ENCODE measurements at regions not wholly inside any gene's neighbourhood (a gene's known extent, or its start where the extent isn't known, plus 50 kb on each side); places are given as distances from the start of the nearest gene placed in this dataset.

DNA sequence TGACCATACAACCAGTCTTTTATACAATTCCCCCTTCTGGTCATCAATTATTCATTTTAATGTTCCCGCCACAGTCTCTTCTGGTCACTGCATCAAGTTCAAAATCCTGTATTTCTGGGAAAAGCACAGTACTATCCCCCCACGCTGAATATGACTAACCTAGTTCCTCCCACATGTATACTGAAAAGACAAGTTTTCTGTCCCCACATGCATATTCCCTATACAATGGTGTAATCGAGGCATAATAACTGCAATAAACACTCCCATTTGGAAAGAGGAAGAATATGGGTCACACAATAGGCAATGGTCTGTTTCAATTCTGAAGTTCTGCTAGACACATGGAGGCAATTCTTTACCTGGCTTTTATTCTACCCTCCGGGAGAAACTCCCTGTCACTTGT is 344.9 kb downstream of the EFNA5 start:
- in situ Hi-C loops (cut with HindIII; ENCODE audit: low pct_unique_long_range_greater_than_20kb, low sequenced_read_pairs) = no loop called here
- no peak for TF ChIP-seq JUND (IDR thresholded peaks at IDR 0.05; ENCODE audit: low read depth)
- DNase-seq (ENCODE audit: low read depth in 1 of 2, low spot score in 1 of 2) = no peak

GRCh38 chr5:107324809-107325208 is 345.9 kb downstream of the EFNA5 start:
- in situ Hi-C loops (cut with HindIII; ENCODE audit: low pct_unique_long_range_greater_than_20kb, low sequenced_read_pairs) = no loop called here
- no peak for DNase-seq (ENCODE audit: low read depth in 1 of 2, low spot score in 1 of 2)

GRCh38 chr5:107324071-107324470 is 346.7 kb downstream of the EFNA5 start:
- in situ Hi-C loops (cut with HindIII; ENCODE audit: low pct_unique_long_range_greater_than_20kb, low sequenced_read_pairs) = no loop called here
- TF ChIP-seq JUND (IDR thresholded peaks at IDR 0.05; ENCODE audit: low read depth) = no peak
- no peak for DNase-seq (ENCODE audit: low read depth in 1 of 2, low spot score in 1 of 2)

More at GRCh38 chr5:107324809-107325208, 345.9 kb downstream of the EFNA5 start:
- no peak for TF ChIP-seq JUND (IDR thresholded peaks at IDR 0.05; ENCODE audit: low read depth)

DNA sequence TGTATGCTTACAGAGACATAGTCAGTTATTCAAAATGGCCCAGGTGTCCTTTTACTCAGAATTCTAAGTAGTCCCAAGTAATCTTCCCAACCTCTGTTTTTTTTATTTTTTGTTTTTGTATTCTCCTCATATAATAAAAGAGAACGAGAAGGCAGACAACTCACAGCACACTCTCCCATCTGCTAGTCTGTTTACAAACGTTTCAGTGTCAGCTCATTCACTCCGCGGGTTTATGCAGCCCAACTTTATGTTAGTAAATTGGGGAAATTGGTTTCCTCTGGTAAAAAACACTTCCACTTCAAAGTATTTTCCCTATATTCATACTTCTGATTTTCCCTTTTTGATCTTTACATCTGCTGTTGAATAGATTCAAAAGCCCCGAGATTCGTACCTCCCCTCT is 347.2 kb downstream of the EFNA5 start:
- DNase-seq (ENCODE audit: low read depth in 1 of 2, low spot score in 1 of 2) = no peak
- in situ Hi-C loops (cut with HindIII; ENCODE audit: low pct_unique_long_range_greater_than_20kb, low sequenced_read_pairs) = no loop called here
- no peak for TF ChIP-seq JUND (IDR thresholded peaks at IDR 0.05; ENCODE audit: low read depth)

DNA sequence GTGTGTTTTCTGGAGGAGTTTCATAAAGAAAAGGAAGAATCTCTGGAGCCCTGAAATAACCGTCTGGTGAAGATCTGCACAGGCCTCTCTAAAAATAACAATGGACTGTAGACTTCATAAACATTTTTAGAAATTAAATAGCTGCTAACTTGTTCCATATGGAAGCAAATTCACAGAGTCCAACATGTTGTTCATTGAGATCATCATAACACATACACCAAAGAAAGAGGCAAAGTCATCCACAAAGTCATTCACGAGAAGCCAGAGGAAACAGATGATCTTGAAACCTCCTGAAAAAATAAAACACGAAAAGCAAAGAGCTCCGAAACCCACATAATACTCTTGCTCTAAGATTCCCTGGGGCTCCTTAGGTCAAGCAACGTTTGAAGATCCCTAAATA is 347.8 kb downstream of the EFNA5 start:
- no peak for DNase-seq (ENCODE audit: low read depth in 1 of 2, low spot score in 1 of 2)
- in situ Hi-C loops (cut with HindIII; ENCODE audit: low pct_unique_long_range_greater_than_20kb, low sequenced_read_pairs) = no loop called here
- TF ChIP-seq JUND (IDR thresholded peaks at IDR 0.05; ENCODE audit: low read depth) = no peak

DNA sequence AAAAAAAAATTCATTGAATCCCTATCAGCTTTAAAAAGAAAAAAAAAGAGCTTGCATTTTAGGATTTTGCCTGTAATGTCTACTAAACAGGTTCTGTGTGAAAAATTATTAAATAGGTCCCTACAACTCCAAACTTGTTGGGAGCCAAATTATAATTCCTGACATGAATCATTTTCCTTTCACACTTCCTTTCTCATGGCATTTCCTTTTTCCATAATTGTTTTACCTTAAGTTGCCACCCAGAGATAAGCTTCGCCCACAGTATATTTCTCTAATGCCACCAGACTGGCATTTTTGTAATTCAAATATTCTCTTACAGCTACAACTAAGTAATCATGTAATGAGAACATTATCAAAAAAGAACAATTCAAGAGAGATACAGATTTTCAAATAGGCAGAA is 348.8 kb downstream of the EFNA5 start:
- no peak for DNase-seq (ENCODE audit: low read depth in 1 of 2, low spot score in 1 of 2)
- TF ChIP-seq JUND (IDR thresholded peaks at IDR 0.05; ENCODE audit: low read depth) = no peak
- in situ Hi-C loops (cut with HindIII; ENCODE audit: low pct_unique_long_range_greater_than_20kb, low sequenced_read_pairs) = no loop called here

GRCh38 chr5:107320846-107321245 is 349.9 kb downstream of the EFNA5 start:
- TF ChIP-seq JUND (IDR thresholded peaks at IDR 0.05; ENCODE audit: low read depth) = no peak
- in situ Hi-C loops (cut with HindIII; ENCODE audit: low pct_unique_long_range_greater_than_20kb, low sequenced_read_pairs) = no loop called here
- no peak for DNase-seq (ENCODE audit: low read depth in 1 of 2, low spot score in 1 of 2)

DNA sequence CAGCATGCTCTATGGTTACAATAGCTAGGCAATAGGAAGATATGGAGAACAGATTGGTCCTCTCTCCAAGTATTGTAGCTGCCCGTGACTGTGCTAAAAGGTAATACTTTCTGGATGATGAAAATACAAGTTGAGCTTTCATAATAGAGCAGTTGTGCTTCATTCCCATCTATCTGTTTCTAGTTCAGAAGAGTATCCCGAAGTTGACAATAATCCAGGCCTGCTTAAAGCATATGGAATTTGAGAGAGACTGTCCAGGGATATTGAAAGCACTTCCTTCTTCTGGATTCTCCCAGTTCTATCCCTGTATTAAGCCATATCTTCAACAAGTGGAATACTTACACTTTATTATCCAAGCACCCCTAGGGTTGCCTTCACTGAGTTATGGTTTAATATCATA is 350.4 kb downstream of the EFNA5 start:
- in situ Hi-C loops (cut with HindIII; ENCODE audit: low pct_unique_long_range_greater_than_20kb, low sequenced_read_pairs) = no loop called here
- no peak for DNase-seq (ENCODE audit: low read depth in 1 of 2, low spot score in 1 of 2)
- TF ChIP-seq JUND (IDR thresholded peaks at IDR 0.05; ENCODE audit: low read depth) = no peak

- in situ Hi-C loops (cut with HindIII; ENCODE audit: low pct_unique_long_range_greater_than_20kb, low sequenced_read_pairs) = no loop called here
- no peak for TF ChIP-seq JUND (IDR thresholded peaks at IDR 0.05; ENCODE audit: low read depth)
- no peak for DNase-seq (ENCODE audit: low read depth in 1 of 2, low spot score in 1 of 2)
Observed at GRCh38 chr5:107319901-107320300, 350.8 kb downstream of the EFNA5 start.

DNA sequence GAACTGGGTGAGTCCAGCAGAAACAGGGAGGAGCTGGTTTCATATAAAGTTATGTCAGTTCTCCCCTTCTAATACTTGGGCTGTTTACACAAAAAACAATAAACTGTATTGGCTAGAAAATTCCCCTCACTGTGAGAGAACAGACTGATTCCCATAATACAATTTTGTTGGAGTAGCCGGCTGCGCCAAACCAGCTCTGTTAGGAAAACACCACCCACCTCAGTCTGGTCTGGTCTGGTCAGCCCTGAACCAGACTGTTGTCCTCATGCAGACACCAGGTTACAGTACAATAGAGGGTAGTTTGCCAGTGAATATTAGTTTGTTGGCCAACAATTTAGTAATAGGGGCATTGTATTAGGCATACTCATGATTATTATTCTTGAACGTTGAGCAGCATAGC is 356.4 kb downstream of the EFNA5 start:
- no peak for TF ChIP-seq JUND (IDR thresholded peaks at IDR 0.05; ENCODE audit: low read depth)
- no peak for DNase-seq (ENCODE audit: low read depth in 1 of 2, low spot score in 1 of 2)
- in situ Hi-C loops (cut with HindIII; ENCODE audit: low pct_unique_long_range_greater_than_20kb, low sequenced_read_pairs) = no loop called here

- no peak for TF ChIP-seq JUND (IDR thresholded peaks at IDR 0.05; ENCODE audit: low read depth)
- in situ Hi-C loops (cut with HindIII; ENCODE audit: low pct_unique_long_range_greater_than_20kb, low sequenced_read_pairs) = no loop called here
- DNase-seq (ENCODE audit: low read depth in 1 of 2, low spot score in 1 of 2) = no peak
Observed at GRCh38 chr5:107313921-107314320, 356.8 kb downstream of the EFNA5 start.

- TF ChIP-seq JUND (IDR thresholded peaks at IDR 0.05; ENCODE audit: low read depth) = no peak
- no peak for DNase-seq (ENCODE audit: low read depth in 1 of 2, low spot score in 1 of 2)
- in situ Hi-C loops (cut with HindIII; ENCODE audit: low pct_unique_long_range_greater_than_20kb, low sequenced_read_pairs) = no loop called here
Observed at GRCh38 chr5:107313098-107313497, 357.6 kb downstream of the EFNA5 start.

GRCh38 chr5:107310181-107310580 is 360.6 kb downstream of the EFNA5 start:
- in situ Hi-C loops (cut with HindIII; ENCODE audit: low pct_unique_long_range_greater_than_20kb, low sequenced_read_pairs) = no loop called here
- DNase-seq (ENCODE audit: low read depth in 1 of 2, low spot score in 1 of 2) = no peak
- TF ChIP-seq JUND (IDR thresholded peaks at IDR 0.05; ENCODE audit: low read depth) = no peak

- no peak for DNase-seq (ENCODE audit: low read depth in 1 of 2, low spot score in 1 of 2)
- in situ Hi-C loops (cut with HindIII; ENCODE audit: low pct_unique_long_range_greater_than_20kb, low sequenced_read_pairs) = no loop called here
- TF ChIP-seq JUND (IDR thresholded peaks at IDR 0.05; ENCODE audit: low read depth) = no peak
Observed at GRCh38 chr5:107306594-107306993, 364.1 kb downstream of the EFNA5 start.
